ENCODE measurements at regions not wholly inside any gene's neighbourhood (a gene's known extent, or its start where the extent isn't known, plus 50 kb on each side); places are given as distances from the start of the nearest gene placed in this dataset.
A peak's percentile ranks its signal among the peaks of the same experiment; 100 is the strongest.

DNA sequence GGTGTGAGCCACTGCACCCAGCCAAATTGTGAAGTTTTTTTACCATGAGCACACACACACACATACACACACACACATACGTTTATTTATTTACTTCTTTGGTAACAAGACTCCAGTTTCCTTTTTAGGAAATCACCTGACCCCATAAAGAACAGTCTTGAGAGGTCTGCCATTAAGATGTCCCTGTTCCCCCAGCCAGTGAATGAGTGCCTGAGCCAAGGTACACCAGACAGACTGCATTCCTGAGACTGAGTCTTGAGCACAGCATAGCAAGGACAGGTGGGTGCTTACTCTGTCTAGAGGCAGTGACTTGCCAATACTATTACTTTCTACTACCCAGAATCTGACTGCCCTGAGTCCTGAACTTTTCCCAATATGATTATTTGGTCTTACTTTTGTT lies 167.2 kb upstream of the SATB2 start:
- DNase-seq = no peak

DNA sequence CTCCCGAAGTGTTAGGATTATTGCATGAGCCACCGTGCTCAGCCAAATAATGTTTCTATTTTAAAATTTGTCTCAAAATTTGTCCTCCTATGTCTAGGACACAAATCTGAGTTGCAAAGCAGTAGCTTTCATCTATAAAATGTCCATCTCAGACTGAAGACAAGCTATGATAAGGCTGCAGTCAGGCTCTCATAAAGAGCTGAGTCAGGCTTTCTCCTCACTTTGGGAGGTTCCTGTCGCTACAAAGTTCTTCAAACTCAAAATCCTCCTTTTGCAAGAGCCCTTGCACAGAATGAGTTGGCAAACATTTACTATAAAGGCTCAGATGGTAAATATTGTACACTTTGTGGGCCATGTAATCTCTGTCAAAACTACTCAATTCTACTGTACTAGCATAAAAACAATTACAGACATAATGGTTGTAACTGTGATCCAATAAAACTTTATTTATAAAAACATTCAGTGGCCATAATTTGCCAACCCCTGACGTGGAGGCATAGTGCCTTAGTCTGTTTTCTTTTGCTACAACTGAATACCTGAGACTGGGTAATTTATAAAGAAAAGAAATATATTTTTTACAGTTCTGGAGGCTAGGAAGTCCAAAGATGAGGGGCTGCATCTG lies 154.9 kb upstream of the SATB2 start:
- no peak for DNase-seq

DNA sequence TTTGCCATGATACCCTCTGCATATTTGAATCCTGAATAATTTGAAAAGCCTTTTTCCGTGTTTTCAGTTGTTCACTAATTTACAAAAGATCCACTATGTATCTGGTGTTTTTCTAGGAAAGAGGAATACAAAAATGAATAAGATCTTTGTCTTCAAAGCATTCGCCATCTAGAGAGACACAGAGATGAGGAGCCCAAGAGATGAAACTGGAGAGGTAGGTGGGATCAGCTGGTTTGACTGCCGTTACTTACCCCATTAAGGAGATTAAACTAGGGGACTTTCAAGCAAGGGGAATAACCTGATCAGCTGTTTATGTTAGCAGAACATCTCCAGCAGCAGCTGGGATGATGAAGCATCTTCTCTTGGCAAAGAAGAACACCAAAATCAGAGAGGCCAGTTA lies 150.2 kb upstream of the SATB2 start:
- no peak for DNase-seq

DNA sequence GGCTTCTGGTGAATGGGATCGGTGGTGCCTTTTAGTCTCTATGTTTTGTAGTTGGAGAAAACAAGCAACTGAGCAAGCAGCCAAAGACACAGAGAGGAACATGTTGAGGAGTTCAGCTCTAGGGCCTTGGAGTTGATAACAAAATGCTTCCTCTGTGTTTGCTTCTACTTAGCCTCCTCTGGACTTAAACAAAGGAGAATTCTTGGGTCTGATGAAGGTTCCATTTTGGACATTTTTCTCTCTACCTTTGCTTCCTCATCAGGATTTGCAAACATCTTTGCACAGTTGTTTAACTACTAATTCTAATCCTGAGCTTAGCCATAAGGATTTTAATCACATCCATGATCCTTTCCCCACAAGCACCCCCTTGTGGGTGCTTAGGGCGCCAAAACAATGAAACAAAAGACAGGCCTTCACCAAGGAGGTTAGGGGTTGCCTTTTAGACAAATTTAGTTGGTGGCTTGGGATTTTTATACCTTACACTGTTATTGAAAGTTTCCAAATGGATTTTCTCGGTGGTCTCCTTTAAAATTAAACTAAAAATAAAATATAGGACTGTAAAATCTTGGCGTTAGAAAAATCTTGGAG lies 148.5 kb upstream of the SATB2 start:
- DNase-seq = peak; percentile 10

DNA sequence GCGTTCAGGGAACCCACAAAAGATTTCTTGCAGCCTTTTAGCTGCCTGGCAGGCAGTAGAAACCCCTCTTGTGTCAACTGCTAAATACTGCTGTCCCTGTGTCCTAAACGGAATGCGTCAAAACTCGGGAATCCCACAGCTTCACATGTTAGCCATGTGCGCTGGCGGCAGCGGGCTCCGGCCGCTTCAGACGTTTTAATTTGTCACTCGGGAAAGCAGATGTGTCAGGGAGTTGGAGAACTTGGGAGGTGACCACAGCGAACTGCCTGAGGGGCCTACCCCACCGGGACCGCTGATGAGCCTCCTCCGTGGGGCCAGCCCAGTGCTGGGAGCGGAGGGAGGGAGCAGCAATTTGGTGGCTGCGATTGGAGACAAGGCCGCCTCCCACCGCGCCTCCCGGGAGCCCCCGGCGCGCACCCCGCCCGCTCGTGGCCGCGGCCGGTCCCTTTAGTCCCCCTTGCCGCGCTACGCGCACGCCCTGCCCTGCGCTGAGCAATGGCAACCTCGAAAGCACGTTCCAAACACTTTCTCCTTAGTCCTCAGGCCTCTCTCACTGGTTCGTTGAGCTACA lies 146.1 kb upstream of the SATB2 start:
- DNase-seq = no peak

DNA sequence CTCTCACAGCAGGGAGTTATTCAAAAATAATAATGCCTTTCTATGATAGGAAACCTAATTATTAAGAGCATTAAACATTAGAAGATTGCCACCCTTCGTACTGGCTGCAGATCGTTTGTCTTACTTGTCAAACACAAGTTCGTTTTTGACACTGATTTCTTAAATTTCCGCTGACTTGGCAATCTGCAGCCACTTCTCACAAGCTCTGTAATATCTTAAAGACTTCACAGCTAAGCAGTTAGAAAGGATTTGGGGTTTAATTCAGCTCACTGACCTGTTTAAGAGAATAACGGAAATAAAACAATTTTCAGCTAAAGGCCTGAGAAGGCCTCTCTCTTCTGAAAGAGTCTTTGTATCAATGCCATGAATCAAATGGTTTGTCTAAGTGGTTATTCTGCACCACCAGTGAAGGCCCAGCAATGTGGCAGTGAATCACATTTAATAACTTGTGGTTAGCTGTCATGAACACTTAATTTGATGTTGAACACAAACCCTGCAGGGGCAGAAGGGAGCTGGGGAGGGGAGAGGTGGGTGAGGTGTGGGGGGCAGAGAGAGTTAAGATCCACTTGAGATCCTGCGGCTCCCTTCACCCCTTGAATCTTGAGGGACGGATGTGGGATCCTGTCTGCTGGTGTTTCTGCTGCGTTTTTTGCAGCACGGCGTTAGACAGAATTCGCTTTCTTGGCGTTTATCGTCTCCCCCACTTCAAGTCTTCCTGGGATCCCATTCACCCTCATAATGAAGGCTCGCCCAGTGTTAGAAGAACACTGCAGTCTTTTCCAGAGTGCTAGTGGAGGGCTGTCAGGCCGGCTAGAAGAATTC lies 145.4 kb upstream of the SATB2 start:
- no peak for DNase-seq

DNA sequence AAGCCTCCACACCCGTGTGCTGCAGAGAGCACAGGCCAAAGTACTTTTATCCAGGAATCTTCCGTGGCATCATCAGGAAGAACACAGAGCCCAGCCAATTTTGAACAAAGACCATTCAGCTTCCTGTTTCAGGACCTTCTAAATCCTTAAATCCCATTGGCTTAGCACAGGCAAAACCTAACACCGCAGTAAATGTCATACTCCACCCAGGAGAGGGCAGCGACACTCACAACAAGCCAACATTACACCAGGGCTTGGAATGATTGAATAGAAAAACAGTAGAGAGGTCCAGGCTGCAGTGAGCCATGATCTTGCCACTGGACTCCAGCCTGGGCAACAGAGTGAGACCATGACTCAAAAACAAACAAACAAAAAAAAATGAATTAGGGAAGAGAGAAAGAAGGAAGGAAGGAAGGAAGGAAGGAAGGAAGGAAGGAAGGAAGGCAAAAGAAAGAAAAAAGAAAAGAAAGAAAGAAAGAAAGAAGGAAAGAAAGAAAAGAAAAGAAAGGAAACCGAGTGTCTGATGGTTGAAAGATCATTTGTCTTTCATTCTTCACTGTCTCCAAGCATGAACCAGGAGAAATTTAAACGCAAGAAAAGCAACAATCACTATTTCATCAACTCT lies 144.6 kb upstream of the SATB2 start:
- DNase-seq = peak; percentile 20

DNA sequence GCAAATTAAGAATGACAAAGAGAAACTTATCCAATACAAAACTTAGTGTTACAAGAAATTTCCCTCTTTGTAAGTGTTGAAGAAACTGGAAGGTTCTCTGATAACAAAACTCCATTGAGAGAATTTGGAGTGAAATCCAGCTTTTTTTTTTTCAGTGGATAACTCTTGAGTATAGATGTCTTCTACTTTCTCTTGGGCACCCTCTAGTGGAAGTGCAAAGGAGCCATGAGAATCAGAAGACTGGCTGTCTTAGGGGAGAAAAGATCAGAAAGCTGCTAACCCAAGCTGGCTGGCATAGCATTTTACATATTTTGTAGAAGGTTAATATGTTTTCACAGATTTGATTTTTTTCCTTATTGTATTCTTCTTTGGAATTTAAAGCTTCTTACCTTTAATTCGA lies 138.8 kb upstream of the SATB2 start:
- peak; percentile 18 for DNase-seq

DNA sequence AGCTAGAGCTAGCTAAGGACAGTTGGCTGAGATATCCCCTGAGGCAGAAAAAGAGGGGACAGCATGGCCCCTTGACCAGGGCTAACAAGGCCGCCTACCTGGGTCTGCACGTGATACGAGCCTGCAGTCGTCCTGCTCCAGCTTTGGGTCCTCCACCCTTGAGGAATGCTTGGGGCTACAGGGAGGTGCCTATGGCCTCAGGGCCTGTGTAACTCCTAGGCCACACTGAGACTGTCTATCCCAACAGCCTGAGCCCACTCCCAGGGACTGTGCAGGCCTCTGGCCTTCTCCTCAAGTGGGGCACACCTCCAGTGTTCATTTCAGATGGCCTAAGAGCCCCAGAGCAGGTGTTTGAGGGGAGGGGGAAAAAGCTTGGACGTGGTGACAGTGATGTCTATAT lies 136.7 kb upstream of the SATB2 start:
- DNase-seq = no peak

DNA sequence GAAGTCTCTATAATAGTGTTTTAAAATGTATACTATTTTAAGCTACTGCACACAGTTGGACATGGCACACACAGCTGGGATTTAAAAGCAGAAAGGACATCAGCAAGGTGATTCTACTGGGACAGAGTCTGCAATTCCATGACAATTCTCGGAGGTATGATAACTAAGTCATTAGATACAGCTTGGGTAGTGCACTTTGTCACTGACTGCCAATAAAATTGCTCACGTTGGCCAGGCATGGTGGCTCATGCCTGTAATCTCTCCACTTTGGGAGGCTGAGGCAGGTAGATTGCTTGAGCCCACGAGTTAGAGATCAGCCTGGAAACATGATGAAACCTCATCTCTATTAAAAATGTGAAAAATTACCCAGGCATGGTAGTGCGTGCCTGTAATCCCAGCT lies 134.1 kb upstream of the SATB2 start:
- no peak for DNase-seq

DNA sequence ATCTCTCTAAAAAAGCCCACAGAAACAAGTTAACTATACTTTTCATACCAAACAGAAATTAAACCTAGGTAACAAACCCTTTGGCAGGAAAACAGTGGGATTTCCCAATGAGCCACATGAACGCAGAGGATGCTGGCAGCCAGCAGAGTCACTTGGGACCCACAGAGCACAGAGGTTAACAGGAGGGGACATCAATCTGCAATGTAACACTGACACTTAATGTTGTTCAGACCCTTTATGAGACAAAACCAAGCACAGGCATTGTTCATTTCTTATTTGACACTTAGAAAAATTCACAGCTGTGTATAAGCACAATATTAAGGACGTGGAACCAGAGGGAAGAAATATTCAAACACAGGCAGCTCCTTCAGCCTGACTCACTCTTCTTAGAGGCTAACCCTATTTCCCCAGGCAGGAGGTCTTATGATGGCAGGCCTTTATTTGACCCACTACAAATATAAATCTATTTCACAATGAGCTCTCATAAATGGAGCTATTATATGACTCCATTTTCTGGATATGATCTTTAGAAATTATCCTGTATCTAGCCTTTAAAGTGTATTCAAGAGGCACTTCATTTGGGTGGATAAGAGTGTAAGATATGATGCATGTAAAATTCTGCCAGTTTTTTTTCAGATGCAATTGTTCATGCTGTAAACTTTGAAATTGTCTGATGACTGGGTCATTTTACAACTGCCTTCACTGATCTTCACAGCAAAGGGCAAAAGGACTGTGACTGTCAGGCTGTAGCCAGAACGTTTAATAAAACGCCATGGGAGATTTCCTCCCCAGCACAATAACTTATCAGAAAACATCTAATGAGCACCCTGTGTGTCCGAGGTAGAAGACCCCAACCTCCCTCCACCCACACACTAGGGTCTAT lies 132.8 kb upstream of the SATB2 start:
- no peak for DNase-seq

DNA sequence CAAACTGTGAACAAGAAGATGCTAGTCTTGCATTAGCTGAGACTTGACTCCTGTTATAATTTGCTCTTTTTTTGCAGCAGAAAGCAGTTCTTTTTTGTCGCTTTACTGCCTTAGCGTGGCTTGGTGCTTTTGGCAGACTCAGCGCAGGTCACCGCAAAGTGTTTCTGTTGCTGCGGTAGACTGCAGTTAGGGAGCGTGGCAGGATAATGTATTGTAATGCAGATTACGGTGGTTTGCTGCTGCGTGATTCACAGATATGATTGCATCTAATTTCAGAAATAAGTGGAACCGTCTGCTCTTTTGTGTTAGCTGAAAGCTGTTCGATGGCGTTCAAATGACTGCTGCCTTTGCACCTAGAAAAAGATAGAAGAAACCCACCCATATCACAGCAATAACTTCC lies 131.6 kb upstream of the SATB2 start:
- no peak for DNase-seq

DNA sequence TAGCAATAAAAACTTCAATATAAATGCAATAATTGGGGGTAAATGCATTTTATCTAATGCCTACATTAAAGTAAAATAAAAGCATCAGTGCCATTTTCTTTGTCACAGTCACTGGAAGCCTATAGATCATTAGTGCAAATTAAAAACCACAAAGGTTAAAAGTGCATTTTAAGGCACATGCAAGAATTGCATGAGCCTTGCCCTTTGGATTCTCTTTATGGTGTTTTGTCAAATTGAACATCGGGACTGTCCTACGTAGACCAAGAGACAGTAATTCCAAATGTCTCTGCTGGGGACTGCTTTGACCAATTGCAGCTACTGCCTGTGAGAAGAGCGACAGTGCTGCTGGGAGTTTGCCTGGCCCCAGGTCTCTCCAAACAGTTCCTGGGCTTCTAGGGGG lies 130.3 kb upstream of the SATB2 start:
- DNase-seq = no peak

DNA sequence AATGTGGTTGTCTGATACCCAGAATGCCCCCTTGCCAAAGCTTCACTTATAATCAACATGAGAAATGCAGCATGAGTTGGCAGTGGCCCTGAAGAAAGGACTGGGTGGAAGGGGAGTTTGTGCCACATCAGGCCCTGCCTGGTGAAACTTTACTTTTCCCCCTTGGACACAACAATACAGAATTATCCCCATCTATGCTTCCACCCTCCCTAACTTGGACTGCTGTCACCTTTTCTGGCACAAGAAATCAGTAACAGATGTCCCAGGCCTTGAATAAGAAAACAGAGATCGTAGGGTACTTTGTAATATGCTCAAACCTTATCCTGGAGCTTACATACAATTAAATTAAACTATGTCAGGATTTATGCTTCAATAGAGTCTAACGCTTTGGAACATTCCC lies 128.9 kb upstream of the SATB2 start:
- DNase-seq = no peak

DNA sequence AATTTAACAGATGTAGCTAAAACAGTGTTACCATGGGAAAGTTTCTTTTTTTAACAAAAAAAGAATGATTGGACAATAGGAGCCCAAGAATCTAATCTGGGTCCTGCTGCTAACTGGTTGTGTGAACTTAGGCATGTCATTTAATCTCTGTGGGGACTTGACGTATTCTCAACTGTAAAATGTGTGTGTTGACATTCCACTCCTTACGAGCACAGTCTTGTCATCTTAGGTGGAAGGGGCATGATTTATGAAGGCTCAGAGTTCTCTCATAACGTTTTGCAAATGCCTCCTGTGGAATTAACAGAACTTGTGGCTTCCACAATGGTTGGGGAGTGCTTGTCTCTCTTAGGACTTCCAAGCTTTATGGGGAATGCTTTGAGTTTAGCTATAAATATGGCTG lies 125.9 kb upstream of the SATB2 start:
- no peak for DNase-seq

DNA sequence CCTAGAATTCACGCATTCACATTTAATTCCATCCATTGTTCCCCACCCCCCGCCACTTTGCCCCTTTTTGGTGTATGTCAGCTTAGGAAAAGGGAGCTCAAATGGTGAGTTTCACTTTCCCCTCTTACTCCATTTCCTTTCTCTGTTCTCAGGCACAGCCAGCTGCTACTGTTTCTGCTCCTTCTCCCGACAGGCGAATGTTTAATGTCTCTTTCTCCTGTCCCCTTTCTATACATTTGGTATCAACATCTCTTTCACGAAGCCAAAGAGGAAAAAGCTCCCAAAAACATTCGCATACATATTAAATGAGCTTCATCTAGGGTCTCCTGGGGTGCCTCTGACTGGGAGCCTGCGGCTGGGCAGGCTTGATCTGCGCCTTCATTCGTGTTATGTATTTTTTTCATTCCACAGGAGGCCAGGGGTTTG lies 124.2 kb upstream of the SATB2 start:
- DNase-seq = no peak

DNA sequence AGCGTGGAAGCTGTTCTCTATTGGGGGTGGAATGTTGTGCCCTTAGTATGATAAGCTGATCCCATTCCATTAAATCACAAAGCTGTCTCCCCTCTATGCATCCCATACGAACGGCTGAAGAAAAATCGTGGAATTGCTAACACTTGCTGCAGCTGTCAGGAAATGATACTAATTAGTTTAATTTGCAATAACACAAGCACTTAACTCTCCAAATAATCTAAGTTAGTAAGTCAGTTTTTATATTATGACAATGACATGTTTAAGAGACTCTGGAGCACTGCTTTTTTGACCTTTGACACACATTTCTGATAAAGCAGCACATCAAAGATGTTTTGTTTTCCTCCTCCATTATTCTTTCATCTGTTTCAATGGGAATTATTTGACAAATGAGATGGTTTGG lies 123.7 kb upstream of the SATB2 start:
- no peak for DNase-seq

DNA sequence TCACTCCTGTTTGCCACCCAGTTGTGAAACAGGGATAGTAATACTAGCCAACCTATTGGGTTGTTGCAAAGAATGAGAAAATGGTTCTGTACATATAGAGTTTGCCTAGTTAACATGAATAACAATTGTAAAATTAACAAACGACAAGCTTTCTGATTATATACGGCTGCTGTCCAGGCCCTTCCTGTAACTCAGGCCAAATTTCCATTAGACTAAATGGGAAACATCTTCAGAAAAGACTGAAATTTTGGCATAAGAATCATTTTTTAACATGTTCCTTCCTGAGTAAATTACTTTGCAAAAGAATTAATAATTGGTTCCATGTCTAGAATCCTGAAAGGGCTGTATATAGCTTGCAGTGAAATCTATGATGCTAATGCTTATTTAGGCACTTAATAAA lies 117.7 kb upstream of the SATB2 start:
- DNase-seq = no peak

DNA sequence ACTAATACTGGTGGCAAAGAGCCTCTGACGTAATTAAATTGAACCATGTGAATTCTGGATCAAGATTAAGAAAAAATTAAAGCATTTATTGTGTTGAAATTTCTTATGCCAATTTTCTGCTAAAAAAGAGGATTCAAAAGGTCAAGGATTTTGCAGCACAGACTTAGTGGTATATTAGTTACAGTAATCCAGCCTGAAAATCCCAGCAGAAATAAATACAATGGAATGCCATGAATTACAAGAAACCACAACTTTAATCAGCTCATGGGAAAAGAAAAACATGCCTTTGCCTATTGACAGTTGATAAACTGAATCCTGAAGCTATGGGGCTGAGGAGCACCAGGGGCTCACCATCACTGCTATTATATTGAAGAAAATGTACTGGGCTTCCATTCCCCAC lies 114.8 kb upstream of the SATB2 start:
- no peak for DNase-seq

DNA sequence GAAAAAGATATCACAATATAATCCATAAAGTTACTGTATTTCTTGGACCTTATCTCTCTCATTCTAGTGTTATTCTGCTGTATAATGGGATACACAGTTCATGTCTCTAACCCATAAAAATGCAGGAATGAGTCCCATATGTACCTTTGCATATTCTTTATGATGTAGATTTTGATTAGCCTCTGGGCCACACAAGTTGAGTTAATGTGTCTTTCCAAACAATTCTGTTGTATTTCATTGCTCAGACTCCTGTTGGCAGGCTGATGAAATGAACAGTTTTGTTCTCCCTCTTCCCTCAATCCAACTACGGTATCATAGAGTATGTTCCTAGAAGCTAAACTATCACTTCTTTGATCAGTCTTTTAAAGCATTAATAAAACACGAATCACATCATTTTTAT lies 113.2 kb upstream of the SATB2 start:
- no peak for DNase-seq

DNA sequence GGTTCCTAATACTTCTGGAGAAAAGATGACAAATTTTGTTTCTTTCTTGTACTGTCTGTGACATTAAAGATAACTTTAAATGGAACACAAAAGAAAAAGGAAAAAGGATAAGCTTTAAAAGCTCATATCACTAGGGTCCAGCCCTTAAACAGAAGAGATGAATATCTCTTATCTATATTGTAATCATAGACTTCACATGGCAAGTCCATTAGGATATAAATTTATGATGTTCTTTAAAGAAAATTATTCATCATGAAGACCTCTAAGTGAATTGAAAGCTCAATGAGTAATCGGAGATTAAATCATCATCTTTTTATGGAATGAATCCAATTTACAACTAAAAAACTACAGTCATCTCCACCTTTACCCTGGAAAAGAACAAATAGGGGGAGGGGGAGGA lies 111.6 kb upstream of the SATB2 start:
- no peak for DNase-seq

DNA sequence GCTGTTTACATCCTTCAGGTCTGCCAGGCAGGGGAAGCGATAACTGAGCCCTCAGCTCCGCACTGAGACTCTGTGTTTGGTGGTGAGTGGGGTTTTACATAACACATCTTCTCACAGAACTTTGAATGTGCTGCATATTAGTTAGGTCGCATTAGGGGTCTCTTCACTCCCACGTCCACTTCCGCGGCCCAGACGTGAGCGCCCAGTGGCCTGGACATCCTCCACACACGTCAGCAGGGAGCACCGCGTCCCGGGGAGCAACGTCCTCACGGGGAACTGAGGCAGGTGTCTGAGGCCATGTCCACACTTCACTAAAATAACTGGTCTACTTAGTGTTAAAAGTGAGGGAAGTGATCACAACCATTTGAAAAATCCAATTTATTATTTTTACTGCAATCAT lies 100.4 kb upstream of the SATB2 start:
- DNase-seq = no peak
